ENCODE measurements at regions not wholly inside any gene's neighbourhood (a gene's known extent, or its start where the extent isn't known, plus 50 kb on each side); places are given as distances from the start of the nearest gene placed in this dataset.

- TF ChIP-seq CTCF (conservative IDR thresholded peaks at IDR 0.05 in 1 of 2, IDR thresholded peaks at IDR 0.05 in 1 of 2; ENCODE audit: extremely low read depth in 1 of 2, insufficient read depth in 1 of 2, low read depth in 1 of 2, low read length in 2 of 2) (no peak), EZH2 (IDR thresholded peaks at IDR 0.05; ENCODE audit: borderline replicate concordance, low read length) (no peak)
These were observed 318.5 kb upstream of the TNP1 start for GRCh38 chr2:217178341-217178740.
